ENCODE measurements at regions not wholly inside any gene's neighbourhood (a gene's known extent, or its start where the extent isn't known, plus 50 kb on each side); places are given as distances from the start of the nearest gene placed in this dataset.
"Not testable (repeated sequence)": the region's sequence is repeated elsewhere in the genome, so short reads cannot be mapped to it uniquely, and the experiment has no call there.

DNA sequence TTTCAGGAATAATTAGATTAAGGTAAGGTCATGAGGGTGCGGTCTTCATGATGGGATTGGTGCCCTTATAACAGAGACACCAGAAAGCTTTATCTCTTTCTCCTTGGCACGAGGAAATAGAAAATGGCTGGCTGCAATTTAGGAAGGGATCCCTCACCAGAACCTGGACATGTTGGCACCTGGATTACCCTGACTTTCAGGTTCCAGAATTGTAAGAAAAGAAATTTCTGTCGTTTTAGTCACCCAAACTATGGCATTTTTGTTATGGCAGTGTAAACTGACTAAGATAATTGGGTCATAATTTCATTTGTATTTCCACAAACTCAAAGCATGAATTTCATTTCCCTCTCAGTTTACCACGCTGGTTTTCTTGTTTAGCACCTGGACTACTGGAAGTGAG lies 473.6 kb downstream of the PTH2R start:
- H3K4me3 ChIP-seq (ENCODE audit: low read depth, low read length), result no peak overlapping the region
- TF ChIP-seq, protein P1, sequence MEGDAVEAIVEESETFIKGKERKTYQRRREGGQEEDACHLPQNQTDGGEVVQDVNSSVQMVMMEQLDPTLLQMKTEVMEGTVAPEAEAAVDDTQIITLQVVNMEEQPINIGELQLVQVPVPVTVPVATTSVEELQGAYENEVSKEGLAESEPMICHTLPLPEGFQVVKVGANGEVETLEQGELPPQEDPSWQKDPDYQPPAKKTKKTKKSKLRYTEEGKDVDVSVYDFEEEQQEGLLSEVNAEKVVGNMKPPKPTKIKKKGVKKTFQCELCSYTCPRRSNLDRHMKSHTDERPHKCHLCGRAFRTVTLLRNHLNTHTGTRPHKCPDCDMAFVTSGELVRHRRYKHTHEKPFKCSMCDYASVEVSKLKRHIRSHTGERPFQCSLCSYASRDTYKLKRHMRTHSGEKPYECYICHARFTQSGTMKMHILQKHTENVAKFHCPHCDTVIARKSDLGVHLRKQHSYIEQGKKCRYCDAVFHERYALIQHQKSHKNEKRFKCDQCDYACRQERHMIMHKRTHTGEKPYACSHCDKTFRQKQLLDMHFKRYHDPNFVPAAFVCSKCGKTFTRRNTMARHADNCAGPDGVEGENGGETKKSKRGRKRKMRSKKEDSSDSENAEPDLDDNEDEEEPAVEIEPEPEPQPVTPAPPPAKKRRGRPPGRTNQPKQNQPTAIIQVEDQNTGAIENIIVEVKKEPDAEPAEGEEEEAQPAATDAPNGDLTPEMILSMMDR (IDR thresholded peaks at IDR 0.05; ENCODE audit: borderline replicate concordance, insufficient read depth, low read depth, low read length), result no peak

GRCh38 chr2:208890486-208890885 lies 483.9 kb downstream of the PTH2R start:
- no peak overlapping the region for H3K4me3 ChIP-seq (ENCODE audit: low read depth, low read length)
- TF ChIP-seq, protein P1 (IDR thresholded peaks at IDR 0.05; ENCODE audit: borderline replicate concordance, insufficient read depth, low read depth, low read length), result no peak

DNA sequence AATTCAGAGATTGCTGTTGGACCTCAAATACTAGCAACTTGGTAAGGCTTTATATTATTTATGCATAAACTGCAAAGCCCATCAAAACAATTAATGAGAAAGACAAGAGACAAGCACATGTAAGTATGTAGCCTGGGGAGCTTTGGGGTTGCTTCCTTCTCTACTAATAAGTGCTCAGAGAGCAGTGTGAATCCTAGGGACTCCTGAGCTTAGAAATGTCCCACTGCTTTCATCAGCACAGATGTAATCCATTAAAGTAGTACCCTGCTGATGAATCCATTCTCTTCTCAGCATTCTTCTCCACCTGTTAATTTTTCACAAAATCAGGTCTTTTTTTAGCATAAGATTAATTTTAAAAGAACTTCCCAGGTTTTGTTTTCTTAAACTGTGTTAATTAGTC lies 485.6 kb downstream of the PTH2R start:
- TF ChIP-seq, protein P1 (IDR thresholded peaks at IDR 0.05; ENCODE audit: borderline replicate concordance, insufficient read depth, low read depth, low read length), result no peak
- no peak overlapping the region for H3K4me3 ChIP-seq (ENCODE audit: low read depth, low read length)

DNA sequence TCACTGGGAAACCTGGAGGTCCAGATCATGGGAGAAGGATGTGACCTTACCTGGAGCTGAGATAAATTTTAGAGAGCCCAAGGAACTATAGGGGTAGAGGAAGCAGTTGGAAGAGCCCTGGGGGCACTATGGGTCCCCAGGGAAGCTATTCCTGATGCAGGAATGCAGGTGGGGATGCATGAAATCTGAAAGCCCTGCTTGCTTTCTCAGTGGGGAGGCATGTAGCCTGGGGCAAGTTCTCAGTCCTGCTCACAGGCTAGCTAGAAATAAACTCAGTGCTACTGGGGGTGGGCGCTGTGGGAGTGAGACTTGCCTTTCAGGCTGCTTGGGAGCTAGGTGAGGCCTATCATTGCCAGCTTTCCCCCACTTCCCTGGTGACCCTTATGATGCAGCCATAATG lies 499.7 kb downstream of the PTH2R start:
- H3K4me3 ChIP-seq (ENCODE audit: low read depth, low read length), result no peak overlapping the region
- TF ChIP-seq, protein P1 (IDR thresholded peaks at IDR 0.05; ENCODE audit: borderline replicate concordance, insufficient read depth, low read depth, low read length), result no peak

DNA sequence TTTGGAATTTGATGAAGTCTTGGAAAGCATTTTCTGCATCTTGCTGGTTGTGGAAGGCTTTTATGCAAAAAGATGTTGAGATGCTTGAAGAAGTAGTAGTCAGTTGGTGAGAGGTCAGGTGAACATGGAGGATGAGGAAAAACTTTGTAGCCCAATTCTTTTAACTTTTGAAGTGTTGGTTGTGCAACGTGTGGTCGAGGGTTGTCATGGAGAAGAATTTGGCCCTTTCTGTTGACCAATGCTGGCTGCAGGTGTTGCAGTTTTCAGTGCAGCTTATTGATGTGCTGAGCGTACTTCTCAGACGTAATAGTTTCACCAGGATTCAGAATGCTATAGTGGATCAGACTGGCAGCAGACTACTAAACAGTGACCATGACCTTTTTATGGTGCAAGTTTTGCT lies 508.4 kb upstream of the MAP2 start:
- no peak overlapping the region for H3K4me3 ChIP-seq (ENCODE audit: low read depth, low read length)
- TF ChIP-seq, protein P1 (IDR thresholded peaks at IDR 0.05; ENCODE audit: borderline replicate concordance, insufficient read depth, low read depth, low read length), result no peak

DNA sequence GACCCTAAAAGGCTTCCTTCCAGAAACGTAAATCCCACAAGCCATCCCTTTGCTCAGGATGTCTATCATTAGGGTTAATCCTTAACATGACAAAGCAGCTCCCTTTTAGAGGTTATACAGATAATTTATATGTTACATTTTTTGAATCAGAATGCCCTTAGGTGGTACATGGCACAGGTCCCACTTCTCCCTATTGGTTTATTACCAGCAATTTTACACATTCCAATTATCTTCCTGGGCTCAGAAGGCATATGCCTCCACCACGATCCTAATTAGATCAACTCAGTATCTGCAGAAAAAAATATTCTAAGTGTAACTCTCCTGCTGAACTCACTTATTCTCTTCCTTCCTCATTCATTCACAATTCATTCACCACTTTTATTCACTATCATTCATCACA lies 507.0 kb upstream of the MAP2 start:
- TF ChIP-seq, protein P1 (IDR thresholded peaks at IDR 0.05; ENCODE audit: borderline replicate concordance, insufficient read depth, low read depth, low read length), result no peak
- H3K4me3 ChIP-seq (ENCODE audit: low read depth, low read length), result no peak overlapping the region

- H3K4me3 ChIP-seq (ENCODE audit: low read depth, low read length), result not testable (repeated sequence)
These were observed 502.5 kb upstream of the MAP2 start for GRCh38 chr2:208921358-208921757.

- TF ChIP-seq, protein P1 (IDR thresholded peaks at IDR 0.05; ENCODE audit: borderline replicate concordance, insufficient read depth, low read depth, low read length), result no peak
- H3K4me3 ChIP-seq (ENCODE audit: low read depth, low read length), result no peak overlapping the region
These were observed 496.0 kb upstream of the MAP2 start for GRCh38 chr2:208927867-208928266.

Data from GM12875 (cell line).